Trophoblast cell (in vitro differentiated cells and primary cell): ENCODE measurements at regions not wholly inside any gene's neighbourhood (a gene's known extent, or its start where the extent isn't known, plus 50 kb on each side); places are given as distances from the start of the nearest gene placed in this dataset.
A peak's percentile ranks its signal among the peaks of the same experiment; 100 is the strongest.

Source experiments
- DNase-seq, 2 donors: peaks; one replicate each; pipeline ENCODE4 v3.0.0-alpha.2; 2016
- H2AFZ ChIP-seq: 2 replicates; pipeline ENCODE4 v1.6.1; 2013; ENCODE audit warnings: low read length, moderate library complexity, mild to moderate bottlenecking; ENCODE audit not compliant: insufficient read depth, poor library complexity
- H2AK5ac ChIP-seq: 2 replicates; pipeline ENCODE4 v1.6.1; 2013; ENCODE audit warnings: mild to moderate bottlenecking, low read length
- H2BK120ac ChIP-seq: 2 replicates; pipeline ENCODE4 v1.6.1; 2013; ENCODE audit warnings: low read length, mild to moderate bottlenecking, moderate library complexity; ENCODE audit not compliant: insufficient read depth, poor library complexity
- H2BK12ac ChIP-seq: 2 replicates; pipeline ENCODE4 v1.6.1; 2013; ENCODE audit warnings: mild to moderate bottlenecking, low read length, moderate library complexity
- H2BK5ac ChIP-seq: 2 replicates; pipeline ENCODE4 v1.6.1; 2013; ENCODE audit warnings: low read length, low read depth, moderate library complexity, mild to moderate bottlenecking; ENCODE audit not compliant: poor library complexity
- H3K14ac ChIP-seq: 2 replicates; pipeline ENCODE4 v1.6.1; 2013; ENCODE audit warnings: mild to moderate bottlenecking, low read length
- H3K18ac ChIP-seq: 2 replicates; pipeline ENCODE4 v1.6.1; 2013; ENCODE audit warnings: mild to moderate bottlenecking, low read length
- H3K23ac ChIP-seq: 2 replicates; pipeline ENCODE4 v1.6.1; 2013; ENCODE audit warnings: low read length
- H3K27ac ChIP-seq: 2 replicates; pipeline ENCODE4 v1.5.1; 2013; ENCODE audit warnings: low read depth, mild to moderate bottlenecking, inconsistent platforms, low read length, moderate library complexity
- H3K27me3 ChIP-seq: 2 replicates; pipeline ENCODE4 v1.6.1; 2013; ENCODE audit warnings: inconsistent platforms, mild to moderate bottlenecking, low read length, moderate library complexity; ENCODE audit not compliant: insufficient read depth
- H3K36me3 ChIP-seq, 2 experiments: 1 replicate in 1 of 2; 2 replicates in 1 of 2; pipeline ENCODE4 v1.6.1; 2013; ENCODE audit warnings: low read length in 2 of 2, mild to moderate bottlenecking in 2 of 2, moderate library complexity in 1 of 2; ENCODE audit not compliant: insufficient read depth in 2 of 2, control insufficient read depth in 1 of 2
- H3K4ac ChIP-seq: 2 replicates; pipeline ENCODE4 v1.6.1; 2013; ENCODE audit warnings: low read depth, mild to moderate bottlenecking, low read length, moderate library complexity
- H3K4me1 ChIP-seq, 2 experiments: 1 replicate in 1 of 2; 2 replicates in 1 of 2; pipeline ENCODE4 v1.6.1; 2013; ENCODE audit warnings: low read length in 2 of 2, mild to moderate bottlenecking in 2 of 2, moderate library complexity in 1 of 2; ENCODE audit not compliant: insufficient read depth in 2 of 2, control insufficient read depth in 1 of 2
- H3K4me2 ChIP-seq: 2 replicates; pipeline ENCODE4 v1.6.1; 2013; ENCODE audit warnings: inconsistent platforms, mild to moderate bottlenecking, low read length, moderate library complexity
- H3K4me3 ChIP-seq: 2 replicates; pipeline ENCODE4 v1.5.1; 2013; ENCODE audit warnings: mild to moderate bottlenecking, low read depth, low read length, inconsistent platforms
- H3K79me1 ChIP-seq: one replicate; pipeline ENCODE4 v1.6.1; 2013; ENCODE audit warnings: low read length
- H3K79me2 ChIP-seq: 2 replicates; pipeline ENCODE4 v1.6.1; 2013; ENCODE audit warnings: low read length, mild to moderate bottlenecking; ENCODE audit not compliant: control insufficient read depth, insufficient read depth, poor library complexity
- H3K9ac ChIP-seq: 2 replicates; pipeline ENCODE4 v1.6.1; 2013; ENCODE audit warnings: mild to moderate bottlenecking, low read length
- H3K9me3 ChIP-seq: 2 replicates; pipeline ENCODE4 v1.6.1; 2013; ENCODE audit warnings: low read depth, mild to moderate bottlenecking, control low read depth, inconsistent platforms, low read length; ENCODE audit not compliant: insufficient read depth
- H4K12ac ChIP-seq: 2 replicates; pipeline ENCODE4 v1.6.1; 2013; ENCODE audit warnings: low read depth, mild to moderate bottlenecking, low read length, moderate library complexity
- H4K8ac ChIP-seq: 2 replicates; pipeline ENCODE4 v1.6.1; 2013; ENCODE audit warnings: low read depth, mild to moderate bottlenecking, low read length, moderate library complexity
- H4K91ac ChIP-seq: one replicate; pipeline ENCODE4 v1.6.1; 2013; ENCODE audit warnings: low read depth, mild to moderate bottlenecking, low read length, moderate library complexity
- WGBS: extraction: QIAGEN DNeasy Blood & Tissue Kit; methylation state at CpG from one replicate; pipeline ENCODE4 v1.1.7; 2013; ENCODE audit warnings: missing lambda C conversion rate; ENCODE audit not compliant: insufficient read length, insufficient coverage; ENCODE audit errors: extremely low coverage; 5-methylcytosine and 5-hydroxymethylcytosine counted together

DNA sequence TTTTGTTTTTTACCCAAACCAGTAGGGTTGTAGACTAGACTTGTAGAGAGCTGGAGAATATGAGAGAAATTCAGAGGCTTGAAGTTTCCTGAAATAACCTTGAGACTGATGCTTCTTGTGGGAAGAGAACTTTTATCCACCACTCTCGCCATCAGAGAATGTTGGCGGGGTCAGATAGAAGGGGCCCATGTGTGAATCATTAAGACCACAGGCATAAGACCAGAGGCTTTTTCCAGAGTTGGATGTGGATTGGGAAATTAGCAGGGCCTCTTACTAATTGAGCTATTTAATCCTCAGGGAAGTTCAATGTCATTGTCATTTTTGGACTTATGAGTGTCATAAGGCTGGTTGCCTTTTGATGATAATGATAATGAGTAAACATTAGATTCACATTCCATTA lies 246.9 kb upstream of the THRB start:
- Histone ChIP-seq H4K12ac (no peak overlapping the region), H3K27me3 (no peaks in the 10 kb centered on the region), H4K91ac (no peak overlapping the region), H2BK12ac (no peak overlapping the region), H3K4me1 (no peaks in the 10 kb centered on the region), H2BK120ac (no peak overlapping the region), H3K79me2 (no peaks in the 10 kb centered on the region), H2AK5ac (no peak overlapping the region), H3K79me1 (no peaks in the 10 kb centered on the region), H4K8ac (no peak overlapping the region), H3K4ac (no peak overlapping the region), H3K14ac (no peak overlapping the region), H3K4me2 (no peak overlapping the region), H2AFZ (no peak overlapping the region), H3K23ac (no peak overlapping the region), H2BK5ac (no peak overlapping the region), H3K36me3 (no peaks in the 10 kb centered on the region), H3K18ac (no peak overlapping the region), H3K9me3 (peaks cover 1% of the 10 kb centered on the region), H3K9ac (no peak overlapping the region), H3K4me3 (no peak overlapping the region), H3K27ac (no peak overlapping the region)
- WGBS: no CpG with 5 or more reads among the region's 2 CpGs
- peak in 1 of 2 donors; percentile 8 for DNase-seq

- no peak overlapping the region for H2AFZ ChIP-seq
- no peak overlapping the region for H2AK5ac ChIP-seq
- no peak overlapping the region for H2BK120ac ChIP-seq
- no peaks in the 10 kb centered on the region for H3K79me1 ChIP-seq
- no peak overlapping the region for H3K14ac ChIP-seq
- no peak overlapping the region for H3K9ac ChIP-seq
- no peak overlapping the region for H3K18ac ChIP-seq
- no CpG with 5 or more reads among the region's 4 CpGs for WGBS
- no peak overlapping the region for H2BK12ac ChIP-seq
- H4K12ac ChIP-seq: no peak overlapping the region
- H3K36me3 ChIP-seq: no peaks in the 10 kb centered on the region
- no peaks in the 10 kb centered on the region for H3K9me3 ChIP-seq
- no peak overlapping the region for H3K23ac ChIP-seq
- H3K27me3 ChIP-seq: no peaks in the 10 kb centered on the region
- H3K79me2 ChIP-seq: no peaks in the 10 kb centered on the region
- H3K4me2 ChIP-seq: no peak overlapping the region
- no peak overlapping the region for H3K27ac ChIP-seq
- no peak overlapping the region for H3K4ac ChIP-seq
- no peak overlapping the region for H3K4me3 ChIP-seq
- no peak overlapping the region for H4K8ac ChIP-seq
- H4K91ac ChIP-seq: no peak overlapping the region
- H3K4me1 ChIP-seq: no peaks in the 10 kb centered on the region
- no peak overlapping the region for H2BK5ac ChIP-seq
- DNase-seq: no peak
Observed at GRCh38 chr3:24748520-24748919, 253.9 kb upstream of the THRB start.

DNA sequence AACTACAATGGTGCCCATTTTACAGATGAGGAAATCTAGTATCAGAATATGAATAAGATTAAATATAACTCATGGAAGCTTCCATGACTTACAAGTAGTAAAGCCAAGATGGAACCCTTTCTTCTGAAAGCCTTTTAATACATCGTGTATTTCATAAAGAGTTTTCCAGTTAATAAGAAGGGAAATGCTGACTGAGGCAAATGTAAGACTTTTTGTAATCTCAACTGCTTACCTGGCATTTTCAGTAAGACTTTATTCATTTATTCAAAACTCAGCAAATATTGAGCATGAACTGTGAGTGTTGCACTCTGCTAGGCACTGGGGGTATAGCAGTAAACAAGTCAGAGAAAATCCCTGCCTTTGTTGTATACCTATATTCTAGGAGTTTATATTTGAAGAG lies 256.4 kb upstream of the THRB start:
- H2AK5ac ChIP-seq: no peak overlapping the region
- WGBS: no CpG with 5 or more reads among the region's 1 CpG
- H4K91ac ChIP-seq: no peak overlapping the region
- no peak overlapping the region for H3K23ac ChIP-seq
- H4K8ac ChIP-seq: no peak overlapping the region
- H3K4ac ChIP-seq: no peak overlapping the region
- H3K14ac ChIP-seq: no peak overlapping the region
- no peak overlapping the region for H3K4me3 ChIP-seq
- no peak for DNase-seq
- no peak overlapping the region for H3K4me2 ChIP-seq
- H3K79me2 ChIP-seq: no peaks in the 10 kb centered on the region
- H3K36me3 ChIP-seq: no peaks in the 10 kb centered on the region
- H3K18ac ChIP-seq: no peak overlapping the region
- no peak overlapping the region for H4K12ac ChIP-seq
- no peak overlapping the region for H3K9ac ChIP-seq
- H2BK12ac ChIP-seq: no peak overlapping the region
- no peaks in the 10 kb centered on the region for H3K4me1 ChIP-seq
- H2BK120ac ChIP-seq: no peak overlapping the region
- no peak overlapping the region for H3K27ac ChIP-seq
- no peaks in the 10 kb centered on the region for H3K79me1 ChIP-seq
- no peak overlapping the region for H2AFZ ChIP-seq
- H3K27me3 ChIP-seq: no peaks in the 10 kb centered on the region
- no peaks in the 10 kb centered on the region for H3K9me3 ChIP-seq
- H2BK5ac ChIP-seq: no peak overlapping the region

DNA sequence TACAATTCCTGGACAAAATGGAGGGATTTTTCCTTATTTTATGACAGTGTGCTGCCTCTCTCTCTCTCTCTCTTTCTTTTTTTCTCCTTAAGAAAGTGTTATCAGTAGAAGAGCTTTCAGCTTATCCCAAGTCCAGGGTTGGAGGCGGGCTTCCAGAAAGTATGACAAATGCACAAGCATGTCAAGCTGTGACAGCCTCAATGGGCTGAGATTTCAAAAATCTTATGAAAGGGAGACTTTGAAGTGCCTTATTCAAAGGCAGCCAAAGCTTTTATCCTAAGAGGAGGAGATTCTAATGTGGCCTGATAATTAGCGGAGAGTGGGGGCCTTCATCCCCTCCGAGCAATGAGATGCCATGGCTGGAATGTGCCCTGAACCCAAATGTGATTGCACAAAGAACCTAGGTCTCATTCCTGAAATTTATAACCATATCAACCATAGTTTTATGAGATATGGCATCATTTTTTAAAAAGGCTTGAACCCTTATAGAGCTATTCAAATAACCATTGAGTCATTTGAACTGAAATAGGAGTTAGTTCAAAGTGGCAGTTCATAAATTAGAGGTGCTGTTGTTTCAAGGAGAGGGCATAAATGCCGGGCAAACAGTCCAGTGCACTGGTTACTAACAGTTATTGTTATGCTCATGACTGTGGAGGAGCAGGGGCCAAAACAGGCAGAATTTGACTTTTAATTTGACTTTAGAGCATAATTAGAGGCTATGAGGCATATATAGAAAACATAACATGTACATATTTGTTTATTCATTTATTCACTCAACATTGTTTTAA lies 261.6 kb upstream of the THRB start:
- Histone ChIP-seq H4K8ac (no peak overlapping the region), H3K18ac (no peak overlapping the region), H3K4ac (no peak overlapping the region), H3K9me3 (no peaks in the 10 kb centered on the region), H3K36me3 (no peaks in the 10 kb centered on the region), H3K4me1 (no peaks in the 10 kb centered on the region), H3K4me3 (no peak overlapping the region), H3K27ac (no peak overlapping the region), H3K79me1 (no peaks in the 10 kb centered on the region), H2AK5ac (no peak overlapping the region), H3K14ac (no peak overlapping the region), H2BK120ac (no peak overlapping the region), H4K12ac (no peak overlapping the region), H3K4me2 (no peak overlapping the region), H2BK5ac (no peak overlapping the region), H3K27me3 (no peaks in the 10 kb centered on the region), H2AFZ (no peak overlapping the region), H4K91ac (no peak overlapping the region), H3K79me2 (no peaks in the 10 kb centered on the region), H3K23ac (no peak overlapping the region), H3K9ac (no peak overlapping the region), H2BK12ac (no peak overlapping the region)
- no peak for DNase-seq
- WGBS: no CpG with 5 or more reads among the region's 4 CpGs
